ENCODE measurements at regions not wholly inside any gene's neighbourhood (a gene's known extent, or its start where the extent isn't known, plus 50 kb on each side); places are given as distances from the start of the nearest gene placed in this dataset.

GRCh38 chr10:60728056-60728455 is 50.2 kb upstream of the CDK1 start:
- Histone ChIP-seq H3K4me1 (ENCODE audit: control insufficient read depth, insufficient read depth, low read length, poor library complexity, severe bottlenecking) (no peaks in the 10 kb centered on the region), H3K27ac (ENCODE audit: low read depth, low read length, severe bottlenecking) (no peak overlapping the region), H3K36me3 (ENCODE audit: control insufficient read depth, insufficient read depth, low read length) (no peaks in the 10 kb centered on the region), H3K4me3 (ENCODE audit: extremely low read depth, insufficient read depth, low read length, poor library complexity, severe bottlenecking) (no peak overlapping the region), H3K9me3 (ENCODE audit: control insufficient read depth, low read length) (no peaks in the 10 kb centered on the region)
- 100% methylated on average over 2 of the region's 5 CpGs; no CpG with 5 or more reads in 1 of the 2 experiments for WGBS, 2 experiments (ENCODE audit: insufficient coverage in 2 of 2)

DNA sequence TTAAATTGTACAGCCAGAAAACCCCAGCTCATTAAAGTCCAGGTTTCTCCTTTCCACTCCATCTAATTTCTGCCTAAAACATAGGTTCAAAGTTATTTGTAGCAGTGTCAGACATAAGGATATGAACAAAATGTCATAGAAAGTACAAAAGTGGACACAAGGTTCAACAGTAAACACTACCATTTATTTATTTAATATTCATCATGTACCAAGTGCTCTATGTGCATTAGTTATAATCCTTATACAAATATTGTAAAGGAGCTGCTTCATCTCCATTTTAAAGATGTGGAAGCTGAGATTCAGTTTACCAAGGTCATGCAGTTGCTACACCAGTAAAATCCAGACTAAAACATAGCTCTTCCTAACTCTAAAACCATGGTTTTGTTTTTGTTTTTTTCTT is 52.0 kb upstream of the CDK1 start:
- no peak overlapping the region for H3K4me3 ChIP-seq (ENCODE audit: extremely low read depth, insufficient read depth, low read length, poor library complexity, severe bottlenecking)
- H3K27ac ChIP-seq (ENCODE audit: low read depth, low read length, severe bottlenecking), result no peak overlapping the region
- no peaks in the 10 kb centered on the region for H3K4me1 ChIP-seq (ENCODE audit: control insufficient read depth, insufficient read depth, low read length, poor library complexity, severe bottlenecking)
- no peaks in the 10 kb centered on the region for H3K9me3 ChIP-seq (ENCODE audit: control insufficient read depth, low read length)
- no peaks in the 10 kb centered on the region for H3K36me3 ChIP-seq (ENCODE audit: control insufficient read depth, insufficient read depth, low read length)

DNA sequence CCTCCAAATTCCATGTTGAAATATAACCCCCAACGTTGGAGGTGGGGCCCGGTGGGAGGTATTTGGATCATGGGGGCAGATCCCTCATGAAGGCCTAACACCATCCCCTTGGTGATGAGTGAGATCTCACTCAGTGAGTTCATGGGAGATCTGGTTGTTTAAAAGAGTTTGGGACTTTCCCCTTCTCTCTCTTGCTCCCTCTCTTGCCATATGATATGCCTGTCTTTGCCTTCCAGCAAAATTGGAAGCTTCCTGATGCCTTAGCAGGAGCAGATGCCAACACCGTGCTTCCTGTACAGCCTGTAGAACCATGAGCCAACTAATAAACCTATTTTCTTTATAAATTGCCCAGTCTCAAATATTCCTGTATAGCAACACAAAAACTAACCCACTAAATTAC is 55.7 kb upstream of the CDK1 start:
- Histone ChIP-seq H3K4me3 (ENCODE audit: extremely low read depth, insufficient read depth, low read length, poor library complexity, severe bottlenecking) (no peak overlapping the region), H3K36me3 (ENCODE audit: control insufficient read depth, insufficient read depth, low read length) (no peaks in the 10 kb centered on the region), H3K4me1 (ENCODE audit: control insufficient read depth, insufficient read depth, low read length, poor library complexity, severe bottlenecking) (no peaks in the 10 kb centered on the region), H3K9me3 (ENCODE audit: control insufficient read depth, low read length) (no peaks in the 10 kb centered on the region), H3K27ac (ENCODE audit: low read depth, low read length, severe bottlenecking) (no peak overlapping the region)
- 89% methylated on average over 1 of the region's 3 CpGs; no CpG with 5 or more reads in 1 of the 2 experiments for WGBS, 2 experiments (ENCODE audit: insufficient coverage in 2 of 2)

DNA sequence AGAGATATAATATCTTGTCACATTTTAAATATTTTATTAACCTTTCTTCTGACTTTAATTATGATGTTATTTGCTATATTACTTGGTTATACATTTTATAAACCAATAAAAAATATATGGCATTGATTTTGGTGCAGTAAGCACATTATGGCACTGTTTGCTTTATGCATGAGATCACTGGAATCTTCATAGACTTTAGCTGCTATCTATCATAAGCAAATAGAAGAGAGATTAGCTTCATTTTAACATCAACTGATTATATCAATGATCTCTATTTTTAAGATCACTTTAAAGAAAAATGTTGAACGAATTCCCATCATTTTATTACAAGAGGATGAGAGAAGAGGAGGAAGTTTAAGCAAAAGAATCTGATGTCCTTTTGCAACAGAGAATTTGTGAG is 58.6 kb upstream of the CDK1 start:
- whole genome bisulfite sequencing, 2 experiments (ENCODE audit: insufficient coverage in 2 of 2), result no CpG with 5 or more reads among the region's 1 CpG
- no peak overlapping the region for H3K27ac ChIP-seq (ENCODE audit: low read depth, low read length, severe bottlenecking)
- no peaks in the 10 kb centered on the region for H3K36me3 ChIP-seq (ENCODE audit: control insufficient read depth, insufficient read depth, low read length)
- no peaks in the 10 kb centered on the region for H3K4me1 ChIP-seq (ENCODE audit: control insufficient read depth, insufficient read depth, low read length, poor library complexity, severe bottlenecking)
- H3K9me3 ChIP-seq (ENCODE audit: control insufficient read depth, low read length), result no peaks in the 10 kb centered on the region
- H3K4me3 ChIP-seq (ENCODE audit: extremely low read depth, insufficient read depth, low read length, poor library complexity, severe bottlenecking), result no peak overlapping the region

DNA sequence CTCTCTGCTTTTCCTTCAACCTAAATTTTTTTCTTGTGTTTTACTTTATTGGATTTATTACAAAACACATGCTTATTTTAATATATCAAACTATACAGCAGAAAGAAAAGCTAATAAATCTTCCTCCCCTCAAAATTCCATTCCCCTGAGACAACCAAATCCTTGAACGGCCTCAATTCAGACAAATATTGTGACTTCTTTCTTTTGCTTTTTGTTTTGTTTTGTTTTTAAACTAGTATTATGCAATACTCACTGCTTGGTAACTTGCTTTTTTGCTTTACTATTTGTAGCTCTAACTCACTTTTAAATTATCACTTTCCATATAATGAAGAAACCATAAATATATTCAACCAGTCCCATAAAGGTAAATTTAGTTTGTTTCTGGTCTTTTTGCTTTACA is 59.4 kb upstream of the CDK1 start:
- Histone ChIP-seq H3K9me3 (ENCODE audit: control insufficient read depth, low read length) (no peaks in the 10 kb centered on the region), H3K27ac (ENCODE audit: low read depth, low read length, severe bottlenecking) (no peak overlapping the region), H3K4me1 (ENCODE audit: control insufficient read depth, insufficient read depth, low read length, poor library complexity, severe bottlenecking) (no peaks in the 10 kb centered on the region), H3K4me3 (ENCODE audit: extremely low read depth, insufficient read depth, low read length, poor library complexity, severe bottlenecking) (no peak overlapping the region), H3K36me3 (ENCODE audit: control insufficient read depth, insufficient read depth, low read length) (no peaks in the 10 kb centered on the region)
- WGBS, 2 experiments (ENCODE audit: insufficient coverage in 2 of 2), result no CpG with 5 or more reads among the region's 1 CpG

DNA sequence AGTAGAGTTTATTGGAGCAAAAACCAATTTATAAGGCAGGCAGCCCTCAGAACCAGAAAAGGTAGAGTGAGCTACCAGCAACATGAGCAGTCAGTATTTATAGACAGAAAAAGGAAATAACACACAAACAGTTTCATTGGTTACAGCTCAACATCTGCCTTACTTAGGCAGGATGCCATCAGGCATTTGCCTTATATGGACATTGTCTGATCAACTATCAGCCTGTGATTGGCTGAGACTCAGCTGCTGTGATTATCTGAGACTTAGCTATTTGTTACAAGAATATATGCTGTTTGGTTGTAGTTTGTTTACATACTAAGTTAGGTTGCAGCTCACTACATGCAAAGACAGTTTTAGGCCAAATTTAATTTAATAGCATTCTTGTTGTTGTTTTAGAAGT is 60.4 kb upstream of the CDK1 start:
- no peaks in the 10 kb centered on the region for H3K4me1 ChIP-seq (ENCODE audit: control insufficient read depth, insufficient read depth, low read length, poor library complexity, severe bottlenecking)
- no peak overlapping the region for H3K4me3 ChIP-seq (ENCODE audit: extremely low read depth, insufficient read depth, low read length, poor library complexity, severe bottlenecking)
- no peaks in the 10 kb centered on the region for H3K9me3 ChIP-seq (ENCODE audit: control insufficient read depth, low read length)
- no peaks in the 10 kb centered on the region for H3K36me3 ChIP-seq (ENCODE audit: control insufficient read depth, insufficient read depth, low read length)
- no peak overlapping the region for H3K27ac ChIP-seq (ENCODE audit: low read depth, low read length, severe bottlenecking)

GRCh38 chr10:60714233-60714632 is 64.0 kb upstream of the CDK1 start:
- no peaks in the 10 kb centered on the region for H3K4me1 ChIP-seq (ENCODE audit: control insufficient read depth, insufficient read depth, low read length, poor library complexity, severe bottlenecking)
- H3K9me3 ChIP-seq (ENCODE audit: control insufficient read depth, low read length), result no peaks in the 10 kb centered on the region
- H3K36me3 ChIP-seq (ENCODE audit: control insufficient read depth, insufficient read depth, low read length), result no peaks in the 10 kb centered on the region
- WGBS, 2 experiments (ENCODE audit: insufficient coverage in 2 of 2), result 80 to 100% methylated on average over 1 of the region's 2 CpGs
- H3K4me3 ChIP-seq (ENCODE audit: extremely low read depth, insufficient read depth, low read length, poor library complexity, severe bottlenecking), result no peak overlapping the region
- no peak overlapping the region for H3K27ac ChIP-seq (ENCODE audit: low read depth, low read length, severe bottlenecking)

- no peaks in the 10 kb centered on the region for H3K36me3 ChIP-seq (ENCODE audit: control insufficient read depth, insufficient read depth, low read length)
- H3K9me3 ChIP-seq (ENCODE audit: control insufficient read depth, low read length), result peaks cover 1% of the 10 kb centered on the region
- no CpG with 5 or more reads among the region's 2 CpGs for WGBS, 2 experiments (ENCODE audit: insufficient coverage in 2 of 2)
- H3K27ac ChIP-seq (ENCODE audit: low read depth, low read length, severe bottlenecking), result no peak overlapping the region
- H3K4me1 ChIP-seq (ENCODE audit: control insufficient read depth, insufficient read depth, low read length, poor library complexity, severe bottlenecking), result no peaks in the 10 kb centered on the region
- no peak overlapping the region for H3K4me3 ChIP-seq (ENCODE audit: extremely low read depth, insufficient read depth, low read length, poor library complexity, severe bottlenecking)
These were observed 66.8 kb upstream of the CDK1 start for GRCh38 chr10:60711496-60711895.

- Histone ChIP-seq H3K9me3 (ENCODE audit: control insufficient read depth, low read length) (peaks cover 8% of the 10 kb centered on the region), H3K4me1 (ENCODE audit: control insufficient read depth, insufficient read depth, low read length, poor library complexity, severe bottlenecking) (no peaks in the 10 kb centered on the region), H3K36me3 (ENCODE audit: control insufficient read depth, insufficient read depth, low read length) (no peaks in the 10 kb centered on the region), H3K27ac (ENCODE audit: low read depth, low read length, severe bottlenecking) (no peak overlapping the region), H3K4me3 (ENCODE audit: extremely low read depth, insufficient read depth, low read length, poor library complexity, severe bottlenecking) (no peak overlapping the region)
- WGBS, 2 experiments (ENCODE audit: insufficient coverage in 2 of 2), result no CpG with 5 or more reads among the region's 1 CpG
These were observed 68.2 kb upstream of the CDK1 start for GRCh38 chr10:60710041-60710440.

- no peak overlapping the region for H3K4me3 ChIP-seq (ENCODE audit: extremely low read depth, insufficient read depth, low read length, poor library complexity, severe bottlenecking)
- no peaks in the 10 kb centered on the region for H3K36me3 ChIP-seq (ENCODE audit: control insufficient read depth, insufficient read depth, low read length)
- peaks cover 8% of the 10 kb centered on the region for H3K9me3 ChIP-seq (ENCODE audit: control insufficient read depth, low read length)
- H3K4me1 ChIP-seq (ENCODE audit: control insufficient read depth, insufficient read depth, low read length, poor library complexity, severe bottlenecking), result no peaks in the 10 kb centered on the region
- 0% methylated on average over 1 of the region's 1 CpG for WGBS, 2 experiments (ENCODE audit: insufficient coverage in 2 of 2)
- no peak overlapping the region for H3K27ac ChIP-seq (ENCODE audit: low read depth, low read length, severe bottlenecking)
These were observed 69.6 kb upstream of the CDK1 start for GRCh38 chr10:60708666-60709065.

- no peak overlapping the region for H3K4me3 ChIP-seq (ENCODE audit: extremely low read depth, insufficient read depth, low read length, poor library complexity, severe bottlenecking)
- H3K36me3 ChIP-seq (ENCODE audit: control insufficient read depth, insufficient read depth, low read length), result no peaks in the 10 kb centered on the region
- peaks cover 8% of the 10 kb centered on the region for H3K9me3 ChIP-seq (ENCODE audit: control insufficient read depth, low read length)
- H3K4me1 ChIP-seq (ENCODE audit: control insufficient read depth, insufficient read depth, low read length, poor library complexity, severe bottlenecking), result no peaks in the 10 kb centered on the region
- WGBS, 2 experiments (ENCODE audit: insufficient coverage in 2 of 2), result 89 to 100% methylated on average over 1 to 3 of the region's 4 CpGs
- no peak overlapping the region for H3K27ac ChIP-seq (ENCODE audit: low read depth, low read length, severe bottlenecking)
These were observed 70.4 kb upstream of the CDK1 start for GRCh38 chr10:60707841-60708240.

- WGBS, 2 experiments (ENCODE audit: insufficient coverage in 2 of 2), result 80% methylated on average over 1 of the region's 1 CpG; no CpG with 5 or more reads in 1 of the 2 experiments
- Histone ChIP-seq H3K4me1 (ENCODE audit: control insufficient read depth, insufficient read depth, low read length, poor library complexity, severe bottlenecking) (no peaks in the 10 kb centered on the region), H3K4me3 (ENCODE audit: extremely low read depth, insufficient read depth, low read length, poor library complexity, severe bottlenecking) (no peak overlapping the region), H3K27ac (ENCODE audit: low read depth, low read length, severe bottlenecking) (no peak overlapping the region), H3K36me3 (ENCODE audit: control insufficient read depth, insufficient read depth, low read length) (no peaks in the 10 kb centered on the region), H3K9me3 (ENCODE audit: control insufficient read depth, low read length) (peaks cover 8% of the 10 kb centered on the region)
These were observed 72.1 kb upstream of the CDK1 start for GRCh38 chr10:60706146-60706545.
